Adipocyte (in vitro differentiated cells): ENCODE measurements at regions not wholly inside any gene's neighbourhood (a gene's known extent, or its start where the extent isn't known, plus 50 kb on each side); places are given as distances from the start of the nearest gene placed in this dataset.
A peak's percentile ranks its signal among the peaks of the same experiment; 100 is the strongest.

Source experiments
- DNase-seq: peaks from one replicate; pipeline ENCODE4 v3.0.0-alpha.2; 2015; ENCODE audit warnings: low read depth
- H3K27me3 ChIP-seq: replicated peaks from 2 replicates; pipeline ENCODE4 v1.7.0; 2013; ENCODE audit warnings: mild to moderate bottlenecking, low read length, moderate library complexity; ENCODE audit not compliant: control insufficient read depth, insufficient read depth
- H3K36me3 ChIP-seq: 2 replicates; pipeline ENCODE4 v1.7.0; 2013; ENCODE audit warnings: low read length, mild to moderate bottlenecking, moderate library complexity; ENCODE audit not compliant: control insufficient read depth, insufficient read depth, severe bottlenecking
- H3K4me1 ChIP-seq: 2 replicates; pipeline ENCODE4 v1.7.0; 2013; ENCODE audit warnings: mild to moderate bottlenecking, low read length, moderate library complexity; ENCODE audit not compliant: control insufficient read depth, insufficient read depth
- H3K4me3 ChIP-seq: 2 replicates; pipeline ENCODE4 v1.7.0; 2013; ENCODE audit warnings: mild to moderate bottlenecking, low read length, moderate library complexity
- H3K9ac ChIP-seq: 2 replicates; pipeline ENCODE4 v1.7.0; 2013; ENCODE audit warnings: mild to moderate bottlenecking, low read length, moderate library complexity
- H3K9me3 ChIP-seq: 2 replicates; pipeline ENCODE4 v1.7.0; 2013; ENCODE audit warnings: mild to moderate bottlenecking, low read length, moderate library complexity; ENCODE audit not compliant: control insufficient read depth

GRCh38 chr2:9777081-9777480, 66.2 kb upstream of the TAF1B start:
- no peak for DNase-seq

DNA sequence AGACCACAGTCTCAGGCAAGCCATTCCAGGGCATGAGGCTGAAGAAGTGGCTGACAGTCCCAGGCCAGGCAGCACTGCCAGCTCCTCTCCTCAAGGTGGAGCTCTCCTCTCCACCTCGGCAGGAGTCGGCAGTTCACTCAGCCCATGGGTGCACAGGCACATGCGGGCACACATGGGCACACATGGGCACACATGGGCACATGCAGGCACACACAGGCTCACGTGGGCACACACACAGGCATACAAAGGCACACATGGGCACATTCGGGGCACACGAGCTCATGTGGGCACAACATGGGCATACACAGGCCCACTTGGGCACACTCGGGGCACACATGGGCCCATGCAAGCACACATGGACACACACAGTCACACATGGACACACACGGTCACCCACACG, 65.3 kb upstream of the TAF1B start:
- Histone ChIP-seq H3K27me3 (no peaks in the 10 kb centered on the region), H3K4me1 (peaks cover 19% of the 10 kb centered on the region), H3K9ac (no peak overlapping the region), H3K4me3 (no peak overlapping the region), H3K9me3 (no peaks in the 10 kb centered on the region), H3K36me3 (no peaks in the 10 kb centered on the region)
- no peak for DNase-seq

More at GRCh38 chr2:9777081-9777480, 66.2 kb upstream of the TAF1B start:
- H3K27me3 ChIP-seq = no peaks in the 10 kb centered on the region
- H3K4me3 ChIP-seq = no peak overlapping the region
- no peak overlapping the region for H3K9ac ChIP-seq
- H3K9me3 ChIP-seq = no peaks in the 10 kb centered on the region
- H3K4me1 ChIP-seq = peaks cover 19% of the 10 kb centered on the region
- H3K36me3 ChIP-seq = no peaks in the 10 kb centered on the region

GRCh38 chr2:9778471-9779316, 64.6 kb upstream of the TAF1B start:
- Histone ChIP-seq H3K36me3 (no peaks in the 10 kb centered on the region), H3K4me3 (no peak overlapping the region), H3K27me3 (no peaks in the 10 kb centered on the region), H3K4me1 (peaks cover 13% of the 10 kb centered on the region), H3K9me3 (no peaks in the 10 kb centered on the region), H3K9ac (no peak overlapping the region)
- DNase-seq = no peak

GRCh38 chr2:9779596-9780264, 63.5 kb upstream of the TAF1B start:
- DNase-seq = no peak
- Histone ChIP-seq H3K36me3 (no peaks in the 10 kb centered on the region), H3K4me1 (peaks cover 4% of the 10 kb centered on the region), H3K27me3 (no peaks in the 10 kb centered on the region), H3K9ac (no peak overlapping the region), H3K9me3 (no peaks in the 10 kb centered on the region), H3K4me3 (no peak overlapping the region)

DNA sequence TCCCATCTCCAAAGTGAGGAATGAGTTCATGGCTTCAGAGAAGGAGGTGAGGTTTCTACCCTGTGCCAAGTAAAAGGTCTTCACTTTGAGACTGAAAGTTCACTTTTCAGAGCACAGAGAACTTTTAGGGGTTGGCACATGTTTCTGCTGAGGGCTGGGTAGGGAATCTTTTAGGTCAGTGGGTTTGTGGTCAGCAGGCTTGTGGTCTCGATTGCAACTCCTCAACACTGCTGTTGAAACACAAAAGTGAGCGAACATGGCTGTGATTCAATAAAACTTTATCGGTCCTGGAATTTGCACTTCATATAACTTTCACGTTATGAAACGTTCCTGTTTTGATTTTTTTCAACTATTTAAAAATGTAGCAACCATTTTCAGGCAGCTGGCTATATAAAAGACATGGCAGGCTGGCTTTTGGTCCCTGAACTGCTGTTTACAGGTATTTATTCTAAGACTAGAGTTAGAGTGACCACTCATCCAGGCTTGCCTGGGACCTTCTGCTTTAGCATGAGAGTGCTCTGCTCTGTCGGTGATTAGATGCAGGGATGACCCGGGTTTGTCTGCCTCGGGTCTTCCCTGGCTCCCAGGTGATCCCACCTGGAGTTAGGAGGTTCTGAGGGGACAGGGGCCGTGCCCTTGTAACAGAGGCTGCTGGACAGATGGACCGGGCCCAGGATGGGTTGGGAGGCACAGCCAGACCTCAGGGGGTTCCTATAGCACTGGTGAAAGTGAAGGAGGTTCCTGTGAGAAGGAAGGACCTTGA, 62.7 kb upstream of the TAF1B start:
- no peaks in the 10 kb centered on the region for H3K36me3 ChIP-seq
- H3K9me3 ChIP-seq = no peaks in the 10 kb centered on the region
- H3K4me3 ChIP-seq = no peak overlapping the region
- peaks cover 4% of the 10 kb centered on the region for H3K4me1 ChIP-seq
- DNase-seq = no peak
- no peaks in the 10 kb centered on the region for H3K27me3 ChIP-seq
- H3K9ac ChIP-seq = no peak overlapping the region

DNA sequence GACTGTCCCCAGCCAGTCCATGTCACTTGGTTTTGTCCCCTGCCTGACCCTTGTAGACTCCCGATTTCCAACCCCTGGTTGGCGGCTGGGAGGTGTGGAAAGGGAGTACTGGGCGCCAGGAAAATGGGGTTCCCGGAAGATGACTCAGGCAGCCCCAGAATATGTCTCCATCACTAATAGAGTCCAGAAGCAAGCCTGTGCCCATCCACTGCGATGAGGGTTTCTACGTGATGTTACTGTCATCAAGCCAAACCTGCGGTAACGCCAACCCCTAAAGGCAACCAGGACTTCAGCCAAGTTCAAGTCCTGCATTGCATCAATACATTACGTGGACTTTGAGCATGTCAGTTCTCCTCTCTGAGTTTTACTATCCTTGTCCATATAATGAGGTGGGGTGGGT, 62.0 kb upstream of the TAF1B start:
- Histone ChIP-seq H3K36me3 (no peaks in the 10 kb centered on the region), H3K9ac (no peak overlapping the region), H3K4me1 (peaks cover 4% of the 10 kb centered on the region), H3K27me3 (no peaks in the 10 kb centered on the region), H3K9me3 (no peaks in the 10 kb centered on the region), H3K4me3 (no peak overlapping the region)
- peak; percentile 59 for DNase-seq

GRCh38 chr2:9782197-9782719, 61.0 kb upstream of the TAF1B start:
- H3K4me1 ChIP-seq = peaks cover 4% of the 10 kb centered on the region
- H3K36me3 ChIP-seq = no peaks in the 10 kb centered on the region
- H3K27me3 ChIP-seq = peaks cover 3% of the 10 kb centered on the region
- no peaks in the 10 kb centered on the region for H3K9me3 ChIP-seq
- no peak overlapping the region for H3K4me3 ChIP-seq
- H3K9ac ChIP-seq = no peak overlapping the region
- no peak for DNase-seq

GRCh38 chr2:9789371-9789770, 53.9 kb upstream of the TAF1B start:
- H3K9me3 ChIP-seq = peaks cover 6% of the 10 kb centered on the region
- DNase-seq = no peak
- H3K4me1 ChIP-seq = peaks cover 9% of the 10 kb centered on the region
- no peak overlapping the region for H3K4me3 ChIP-seq
- H3K27me3 ChIP-seq = peaks cover 6% of the 10 kb centered on the region
- H3K9ac ChIP-seq = no peak overlapping the region
- H3K36me3 ChIP-seq = no peaks in the 10 kb centered on the region

DNA sequence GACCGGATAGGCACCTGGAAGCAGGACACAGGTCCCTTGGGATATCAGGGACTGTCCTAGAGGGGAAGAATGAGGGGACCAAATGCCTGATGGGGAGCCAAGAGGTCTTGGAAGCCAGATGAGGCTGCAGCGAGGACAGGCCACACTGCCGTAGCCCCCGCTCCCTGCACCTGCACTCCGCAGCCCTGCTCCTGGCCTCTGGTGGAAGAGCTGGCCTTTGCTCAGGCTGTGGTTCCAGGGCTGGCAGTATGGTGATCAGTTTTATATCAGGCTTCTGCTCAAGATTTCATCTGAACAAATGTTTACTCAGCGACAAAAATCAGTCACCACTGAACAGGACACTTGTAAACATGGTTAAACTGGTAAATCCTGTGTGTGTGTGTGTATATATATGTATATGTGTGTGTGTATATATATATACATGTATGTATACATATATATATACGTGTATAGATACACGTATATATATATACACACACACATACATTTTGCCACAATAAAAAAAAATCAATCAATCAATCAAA, 52.5 kb upstream of the TAF1B start:
- Histone ChIP-seq H3K27me3 (peaks cover 6% of the 10 kb centered on the region), H3K9me3 (peaks cover 6% of the 10 kb centered on the region), H3K9ac (no peak overlapping the region), H3K4me3 (no peak overlapping the region), H3K4me1 (peaks cover 9% of the 10 kb centered on the region), H3K36me3 (no peaks in the 10 kb centered on the region)
- DNase-seq = no peak

GRCh38 chr2:9791711-9792110, 51.6 kb upstream of the TAF1B start:
- H3K36me3 ChIP-seq = no peaks in the 10 kb centered on the region
- peaks cover 9% of the 10 kb centered on the region for H3K4me1 ChIP-seq
- H3K27me3 ChIP-seq = peaks cover 6% of the 10 kb centered on the region
- H3K9me3 ChIP-seq = peaks cover 6% of the 10 kb centered on the region
- H3K9ac ChIP-seq = no peak overlapping the region
- DNase-seq = no peak
- no peak overlapping the region for H3K4me3 ChIP-seq
